Renal cortex interstitium (tissue), 11 donors: ENCODE measurements at regions not wholly inside any gene's neighbourhood (a gene's known extent, or its start where the extent isn't known, plus 50 kb on each side); places are given as distances from the start of the nearest gene placed in this dataset.
A peak's percentile ranks its signal among the peaks of the same experiment; 100 is the strongest.
"Not testable (repeated sequence)": the region's sequence is repeated elsewhere in the genome, so short reads cannot be mapped to it uniquely, and the experiment has no call there.

Source experiments
- DNase-seq, 11 donors: peaks; one replicate each; pipeline ENCODE4 v3.0.0-alpha.2; 2013; ENCODE audit warnings: low read depth in 9 of 11, low spot score in 4 of 11; ENCODE audit errors: extremely low read depth in 1 of 11

DNA sequence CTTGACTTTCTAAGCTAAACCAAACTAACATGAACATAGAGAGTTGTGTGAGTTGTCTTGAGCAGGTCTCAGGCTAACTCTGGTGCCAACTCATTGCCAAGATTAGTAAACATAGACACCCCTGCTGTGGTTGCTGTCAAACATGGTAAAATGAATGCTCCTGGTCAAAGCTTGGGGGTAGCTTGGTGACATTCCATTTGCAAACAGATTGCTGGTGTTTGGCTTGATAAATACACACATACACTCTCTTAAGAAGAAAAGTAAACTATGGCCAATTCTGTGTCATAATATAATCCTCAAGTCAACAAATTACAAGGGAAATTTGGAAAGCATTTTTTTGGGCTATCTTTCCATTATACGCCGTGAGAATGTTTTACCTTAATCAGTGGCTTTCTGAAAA is 386.4 kb upstream of the PDE3A start:
- no peak for DNase-seq

DNA sequence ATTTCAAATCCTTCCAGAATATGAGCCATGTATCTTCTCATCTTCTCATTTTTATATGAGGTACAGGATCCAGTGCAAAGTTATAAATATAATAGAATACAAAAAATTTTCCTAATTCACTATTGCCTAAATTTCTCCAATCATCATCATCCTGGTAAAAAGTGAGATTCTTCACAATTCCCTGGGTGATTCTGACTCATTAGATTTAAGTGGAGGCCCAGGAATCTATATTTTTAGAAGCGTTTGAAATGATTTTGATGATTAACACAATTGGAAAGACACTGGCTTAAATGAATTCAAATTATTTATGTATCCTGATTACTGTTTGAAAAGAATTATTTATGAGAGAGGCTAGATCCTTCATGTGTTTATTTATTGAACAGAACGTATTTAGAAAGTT is 380.3 kb upstream of the PDE3A start:
- DNase-seq: no peak

DNA sequence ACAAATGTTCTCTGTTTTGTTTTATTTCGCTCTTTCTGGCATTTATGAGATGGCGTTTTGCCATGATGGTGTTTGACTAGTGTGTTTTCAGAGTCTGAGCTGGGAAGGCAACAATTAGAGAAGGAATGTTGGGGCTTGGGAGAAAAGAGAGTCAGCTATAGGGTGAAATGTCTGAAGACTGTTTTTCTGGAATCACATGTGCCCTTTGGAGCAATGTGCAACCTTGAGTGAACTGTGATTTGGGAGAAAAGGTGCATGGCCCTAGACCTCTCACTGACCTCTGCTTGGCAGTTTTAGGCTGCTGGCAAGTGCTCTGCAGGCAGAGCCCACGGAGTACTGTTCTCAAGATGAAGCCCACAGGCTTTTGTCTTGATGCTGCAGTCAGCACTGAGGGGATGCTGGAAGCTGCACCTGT is 379.9 kb upstream of the PDE3A start:
- DNase-seq: no peak

DNA sequence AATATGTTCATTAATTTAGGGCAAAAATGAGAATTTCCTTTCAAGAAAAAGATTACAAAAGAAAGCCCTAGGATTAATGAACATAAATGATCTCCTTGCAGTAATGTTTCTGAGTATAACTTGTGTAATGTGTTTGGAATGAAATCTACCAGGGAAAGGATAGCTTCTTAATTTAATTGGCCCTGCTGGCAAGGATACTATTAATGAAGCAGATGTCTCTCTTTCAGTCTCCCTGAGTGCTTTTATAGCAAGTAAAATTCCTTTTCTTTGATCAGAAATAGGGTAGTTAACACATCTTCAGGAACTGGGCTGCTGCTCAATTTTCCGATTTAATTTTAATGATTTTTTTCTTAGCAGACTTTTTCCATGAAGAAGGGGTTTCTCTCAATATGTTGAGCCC is 379.4 kb upstream of the PDE3A start:
- DNase-seq: no peak

DNA sequence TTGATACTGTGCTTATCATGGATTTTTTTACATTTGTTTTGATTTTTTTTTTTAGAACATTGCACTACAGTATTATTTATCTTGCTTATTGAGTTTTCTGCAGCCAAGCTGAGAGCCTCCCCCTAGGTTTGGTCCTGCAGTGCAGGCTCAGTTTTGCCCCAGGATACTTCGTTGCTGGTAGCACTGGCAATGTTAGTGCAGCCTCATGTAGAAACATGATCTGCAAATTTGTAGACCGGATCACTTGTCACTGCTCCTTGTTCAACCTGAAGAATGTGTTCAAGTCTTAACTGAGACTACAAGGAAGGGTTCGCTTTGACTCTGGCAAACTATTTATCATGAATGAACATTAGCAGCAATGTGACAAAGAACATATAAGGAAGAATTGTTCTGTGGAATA is 377.2 kb upstream of the PDE3A start:
- no peak for DNase-seq

DNA sequence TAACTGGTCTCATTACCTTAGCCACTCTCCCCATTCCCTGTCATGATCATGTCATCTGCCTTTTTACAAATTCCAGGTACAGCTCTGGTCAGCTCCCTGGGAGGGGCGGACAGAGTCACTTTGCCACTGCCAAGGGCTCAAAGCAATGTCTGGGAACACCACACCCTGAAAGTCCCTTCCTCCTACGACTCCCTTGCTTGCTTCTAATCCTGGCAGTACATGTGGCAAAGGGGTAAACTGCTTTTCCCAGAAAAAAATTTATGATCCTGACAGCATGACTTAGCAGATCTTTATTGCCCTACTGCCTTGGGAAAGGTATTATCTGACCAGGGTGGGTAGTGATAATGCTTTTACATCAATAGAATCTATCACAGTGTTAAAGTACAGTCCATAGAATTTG is 376.0 kb upstream of the PDE3A start:
- DNase-seq: no peak

DNA sequence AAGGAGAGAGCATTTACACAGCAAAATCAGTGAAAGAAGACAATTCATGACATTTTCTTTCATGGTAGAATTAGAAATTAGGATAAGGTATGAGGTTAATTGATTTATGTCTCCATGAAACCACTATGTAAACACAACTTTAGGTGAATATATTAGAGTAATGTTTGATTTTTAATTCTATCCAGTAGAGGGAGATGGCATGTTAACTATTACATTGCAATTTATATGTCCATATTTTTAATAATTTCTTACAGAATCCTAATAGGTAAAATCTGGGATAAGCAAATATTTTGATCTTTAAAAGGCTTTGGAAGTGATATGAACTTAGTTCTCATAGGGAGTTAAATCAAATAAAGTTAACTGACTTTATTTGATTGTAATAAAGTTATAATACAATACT is 373.4 kb upstream of the PDE3A start:
- no peak for DNase-seq

DNA sequence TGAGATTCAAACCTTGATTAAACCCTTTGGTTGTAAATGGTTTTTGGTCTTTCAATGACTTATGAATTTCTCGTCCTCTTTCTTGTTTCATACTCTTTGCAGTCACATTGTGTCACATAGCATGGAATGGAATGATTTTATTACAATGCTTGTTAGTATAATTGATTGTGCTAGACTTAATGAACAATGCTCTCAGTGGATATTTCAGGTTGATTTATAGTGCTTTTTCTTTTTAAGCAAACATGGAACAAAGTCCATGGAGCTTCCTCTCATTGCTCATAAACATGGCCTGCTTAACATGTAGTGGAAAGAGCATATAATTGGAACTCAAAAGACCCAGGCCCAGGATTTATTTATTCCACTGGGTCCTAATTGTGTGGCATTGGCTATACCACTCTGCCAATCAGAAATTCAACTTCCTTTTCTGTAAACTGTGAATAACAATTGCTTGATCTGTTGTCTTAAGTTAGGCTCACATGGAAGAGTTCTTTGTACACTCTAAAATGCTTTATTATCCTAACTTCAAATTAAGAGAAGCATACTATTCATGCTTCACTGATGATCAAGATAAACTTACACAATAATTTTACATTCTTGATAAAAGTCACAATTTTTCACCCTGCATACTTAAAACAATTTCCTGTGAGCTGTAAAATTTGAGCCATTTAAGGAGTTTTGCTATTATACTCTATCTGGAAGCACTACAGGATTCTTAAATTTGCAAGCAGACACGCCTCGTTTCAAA is 370.5 kb upstream of the PDE3A start:
- no peak for DNase-seq

DNA sequence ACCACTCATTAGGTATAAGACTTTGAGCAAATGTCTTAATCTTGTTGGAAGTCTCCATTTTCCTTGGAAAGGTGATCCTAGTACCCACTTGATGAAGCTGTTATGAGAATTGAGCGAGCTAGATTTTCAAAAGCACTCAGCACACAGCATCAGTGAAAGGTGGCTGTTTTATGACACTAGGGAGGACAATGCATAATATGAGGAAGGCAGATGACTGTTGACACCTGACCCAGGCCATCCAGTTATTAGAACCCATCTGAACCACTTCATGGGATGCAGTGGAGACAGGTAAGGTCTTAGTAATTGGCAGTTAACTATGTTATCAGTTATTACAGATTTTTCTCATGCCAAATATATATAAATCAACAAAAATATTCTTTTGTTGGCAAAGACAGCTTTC is 369.9 kb upstream of the PDE3A start:
- no peak for DNase-seq

DNA sequence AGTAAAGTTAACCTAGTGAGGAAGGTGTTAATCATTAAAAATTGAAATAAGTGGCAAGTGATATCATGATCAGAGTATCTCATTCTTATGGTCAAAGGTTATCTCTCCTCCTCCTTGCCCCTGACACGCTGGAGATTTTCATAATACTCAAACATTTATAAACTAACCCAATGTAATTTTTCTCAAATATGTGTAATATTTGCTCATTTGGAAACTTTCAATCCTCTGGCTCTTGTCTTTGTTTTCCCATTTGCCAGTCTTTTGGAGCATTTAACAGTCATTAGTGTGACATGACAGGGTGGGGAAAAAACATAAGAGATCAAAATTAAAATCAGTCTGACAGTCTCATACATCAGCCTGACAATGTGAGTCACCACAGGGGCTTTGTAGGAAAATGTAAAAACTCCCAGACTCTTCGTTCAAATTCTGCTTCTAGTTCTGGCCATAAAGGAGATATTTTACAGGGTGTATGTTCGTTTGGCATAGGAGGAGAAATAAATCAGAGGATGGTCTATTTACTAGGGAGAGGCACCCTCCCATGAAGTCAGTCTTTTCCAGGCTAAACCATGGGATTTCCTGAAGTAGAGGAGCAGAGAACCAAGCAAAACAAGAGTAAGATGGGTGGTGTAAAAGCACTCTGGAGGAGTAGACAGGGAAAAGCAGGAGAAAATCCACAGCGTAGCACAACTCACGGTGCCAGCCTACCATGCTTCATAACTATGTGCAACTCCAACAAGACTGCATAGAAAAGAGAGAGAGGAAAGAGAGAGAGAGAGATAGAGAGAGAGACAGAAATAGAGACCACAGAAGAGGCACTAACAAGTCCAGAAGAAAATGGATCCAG is 369.2 kb upstream of the PDE3A start:
- no peak for DNase-seq

DNA sequence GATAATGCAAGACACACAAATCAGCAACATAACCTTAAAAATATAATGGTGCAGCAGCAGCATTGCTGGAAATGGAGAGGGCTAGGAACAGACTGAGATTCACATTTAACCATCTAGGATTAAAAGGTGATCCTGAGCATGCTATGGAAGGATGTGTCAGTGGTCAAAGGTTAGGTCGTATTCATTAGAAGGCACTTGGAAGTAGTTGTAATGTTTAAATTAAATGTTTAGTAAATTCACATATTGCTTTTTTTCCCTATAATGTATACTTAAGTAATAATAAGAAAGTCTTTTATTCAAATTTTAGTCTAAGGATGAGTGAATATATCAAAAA is 368.6 kb upstream of the PDE3A start:
- DNase-seq: no peak

DNA sequence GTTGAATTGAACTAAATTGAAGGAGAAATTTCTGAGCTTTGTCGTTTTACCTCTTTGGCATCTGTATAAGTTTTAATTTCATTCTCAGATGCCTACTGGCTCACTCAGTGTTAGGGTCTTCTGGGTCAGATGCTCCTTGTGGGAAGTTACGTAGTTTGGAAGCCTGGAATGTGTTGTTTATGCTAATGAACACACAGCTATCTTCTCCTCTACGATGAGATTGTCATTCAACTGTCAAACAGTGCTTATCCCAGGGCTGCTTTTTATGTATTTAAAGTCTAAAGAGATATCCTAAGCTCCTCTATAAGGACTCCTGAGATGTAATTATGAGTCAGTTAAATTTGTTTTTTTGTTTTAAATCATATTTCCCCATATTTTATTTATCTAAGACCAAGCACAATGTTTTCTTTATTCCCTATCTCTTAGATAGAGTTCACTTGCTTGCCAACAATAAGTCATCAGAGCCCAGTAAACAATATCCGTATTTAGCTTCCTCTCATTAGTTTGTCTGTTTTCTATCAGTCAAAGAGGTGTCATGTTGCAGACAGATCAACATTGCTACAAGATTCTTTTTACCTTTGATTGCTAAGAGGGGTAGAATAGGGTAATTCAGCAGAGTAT is 368.0 kb upstream of the PDE3A start:
- no peak for DNase-seq

DNA sequence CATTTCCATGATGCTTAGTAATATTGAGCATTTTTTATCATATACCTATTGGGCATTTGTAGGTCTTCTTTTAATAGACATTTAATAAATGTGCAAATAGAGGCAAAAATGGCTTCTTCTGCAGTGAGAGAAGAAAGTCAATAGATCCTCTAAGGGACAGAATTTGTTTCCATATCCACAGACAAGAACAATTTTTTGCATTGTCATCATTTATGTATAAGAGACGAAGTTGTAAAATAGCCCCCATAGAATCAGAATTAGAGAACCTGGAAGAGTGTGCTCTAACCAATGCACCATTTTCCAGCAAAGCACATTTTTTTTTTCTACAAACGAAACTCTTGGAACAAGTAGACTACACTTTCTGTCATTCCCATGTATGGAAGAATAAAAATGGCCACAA is 365.1 kb upstream of the PDE3A start:
- DNase-seq: no peak

DNA sequence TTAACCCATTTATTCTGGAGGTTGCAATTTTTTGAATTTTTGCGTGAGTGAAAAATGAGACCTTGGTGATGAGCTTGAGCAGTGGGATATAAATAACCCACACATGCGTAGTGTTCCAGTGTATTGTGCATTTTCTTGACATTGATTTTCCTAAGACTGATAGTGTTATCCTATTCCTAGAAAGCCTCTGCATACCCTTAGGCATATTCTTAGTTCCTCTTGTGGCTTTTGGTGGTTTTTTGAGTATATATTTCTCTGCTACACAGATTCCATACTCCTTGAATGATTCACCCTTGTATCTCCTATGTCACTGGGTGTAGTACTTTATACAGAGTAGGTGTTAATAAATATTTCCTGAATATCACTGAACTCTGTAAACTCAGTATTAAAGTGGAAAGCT is 363.4 kb upstream of the PDE3A start:
- DNase-seq: no peak

DNA sequence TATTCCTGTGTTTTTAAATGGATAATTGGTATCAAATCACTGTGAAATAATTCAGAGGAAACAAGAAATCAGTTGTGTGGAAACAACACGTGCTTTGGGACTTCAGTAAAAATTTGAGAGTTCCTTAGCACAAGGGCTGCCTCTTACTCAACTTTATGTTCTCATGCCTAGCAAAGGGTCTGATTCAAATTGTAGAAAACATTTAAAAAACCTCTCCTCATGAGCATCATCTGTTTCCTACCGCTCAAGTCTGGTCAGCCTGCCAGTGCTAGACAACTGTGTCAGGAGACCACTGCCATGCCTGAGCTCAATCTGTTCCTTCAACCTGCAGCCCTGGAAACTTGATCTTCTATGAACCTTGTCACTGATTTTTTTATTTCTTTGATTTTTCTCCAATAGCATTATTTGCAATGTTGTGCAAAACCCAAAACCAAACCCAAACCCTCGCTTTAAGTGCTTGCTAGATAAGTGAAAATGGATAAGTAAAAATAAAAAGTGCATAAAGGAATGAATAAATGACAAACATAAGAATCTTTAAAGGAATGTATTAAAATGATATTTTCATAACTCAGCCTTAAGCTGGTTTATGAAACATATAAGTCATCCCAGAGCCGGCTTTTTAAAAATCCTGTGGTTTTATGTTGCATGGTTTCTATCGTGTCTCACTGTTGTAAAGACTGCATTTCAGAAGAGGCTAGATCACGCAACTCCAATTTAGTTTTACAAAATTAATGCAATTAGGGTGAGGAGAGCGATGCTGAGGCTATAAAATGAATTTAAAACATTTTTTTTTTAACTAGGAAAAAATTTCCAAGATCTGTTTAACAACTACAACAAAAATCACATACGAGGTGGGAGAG is 361.2 kb upstream of the PDE3A start:
- DNase-seq: no peak

DNA sequence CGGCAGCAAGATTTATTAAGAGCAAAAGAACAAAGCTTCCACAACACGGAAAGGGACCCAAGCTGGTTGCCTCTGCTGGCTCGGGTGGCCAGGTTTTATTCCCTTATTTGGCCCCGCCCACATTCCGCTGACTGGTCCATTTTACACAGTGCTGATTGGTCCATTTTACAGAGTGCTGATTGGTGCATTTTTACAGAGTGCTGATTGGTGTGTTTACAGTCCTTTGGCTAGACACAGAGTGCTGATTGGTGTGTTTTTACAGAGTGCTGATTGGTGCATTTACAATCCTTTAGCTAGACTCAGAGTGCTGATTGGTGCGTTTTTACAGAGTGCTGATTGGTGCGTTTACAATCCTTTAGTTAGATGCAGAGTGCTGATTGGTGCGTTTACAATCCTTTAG is 358.4 kb upstream of the PDE3A start:
- DNase-seq: not testable (repeated sequence)

DNA sequence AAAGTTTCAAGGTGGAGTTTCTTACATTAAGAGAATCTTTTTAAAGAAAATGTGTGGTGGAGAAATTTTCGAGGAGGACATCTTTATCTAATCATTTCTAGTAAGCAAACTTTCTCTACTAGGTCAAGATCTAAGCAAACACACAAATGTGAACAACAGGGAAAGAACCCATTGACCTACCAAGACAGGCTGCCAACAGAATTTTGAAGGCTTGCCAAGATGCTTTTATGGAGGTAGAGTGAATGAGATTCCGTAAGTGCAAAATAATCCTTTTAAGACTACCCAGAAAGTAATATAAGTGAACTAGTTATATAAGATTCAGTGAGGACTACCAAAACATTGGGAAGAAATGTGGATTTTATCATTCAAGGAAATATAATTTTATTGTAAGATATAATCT is 357.1 kb upstream of the PDE3A start:
- no peak for DNase-seq

DNA sequence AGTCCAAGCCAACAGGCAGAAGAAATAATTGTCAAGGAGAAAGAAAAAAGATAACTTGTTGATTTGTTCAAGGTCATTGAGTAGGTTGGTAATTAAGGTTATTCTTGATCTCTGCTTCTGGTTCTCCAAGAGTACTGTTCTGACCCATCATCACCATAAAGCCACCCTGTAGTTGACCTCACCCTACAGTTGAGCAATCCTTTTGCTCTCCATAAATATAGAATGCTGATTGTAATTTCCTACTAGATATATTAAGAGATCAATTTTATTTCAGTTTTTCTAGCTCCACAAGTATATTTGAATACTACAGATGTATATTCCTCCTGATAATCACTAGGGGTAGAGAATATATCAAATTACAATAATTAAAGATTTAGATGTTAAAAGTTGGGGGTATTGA is 350.5 kb upstream of the PDE3A start:
- DNase-seq: no peak

DNA sequence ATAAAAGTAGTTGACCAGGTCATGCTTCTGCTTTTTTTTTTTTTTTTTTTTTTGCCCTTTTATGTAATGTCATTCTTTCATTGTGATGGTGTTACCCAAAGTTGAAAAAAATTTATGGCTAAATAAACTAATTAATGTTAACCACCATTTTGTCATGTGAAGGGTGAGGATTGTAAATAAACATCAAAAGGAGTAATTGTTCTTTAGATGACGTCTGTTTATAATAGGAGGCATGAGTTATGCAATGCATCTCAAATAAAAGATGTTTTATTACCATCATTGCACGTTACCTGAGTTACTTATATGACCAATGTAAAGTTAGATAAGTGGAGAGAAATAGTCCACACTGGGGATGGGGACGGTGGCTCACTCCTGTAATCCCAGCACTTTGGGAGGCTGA is 349.9 kb upstream of the PDE3A start:
- DNase-seq: no peak

DNA sequence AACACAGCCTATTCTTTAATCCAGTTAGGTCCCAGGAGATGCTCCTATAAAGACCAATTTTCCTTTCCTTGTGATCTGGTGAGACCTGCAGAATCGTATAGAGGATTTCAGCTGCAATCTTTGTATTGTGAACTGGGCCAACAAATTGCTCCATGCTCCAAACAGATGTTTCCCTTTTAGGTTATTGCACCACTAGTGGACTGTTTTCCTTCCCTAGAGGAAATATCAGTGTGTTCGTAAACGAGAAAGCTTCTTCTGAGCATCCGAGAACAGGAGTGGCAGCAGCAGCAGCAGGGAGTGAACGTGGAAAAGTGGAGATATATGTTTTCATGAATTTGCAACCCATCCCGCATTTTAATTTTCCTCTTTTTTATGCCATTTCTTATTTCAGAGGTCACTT is 344.1 kb upstream of the PDE3A start:
- peak in 5 of 11 donors; percentile 22 to 59 (median 45) for DNase-seq
